ENCODE measurements at regions not wholly inside any gene's neighbourhood (a gene's known extent, or its start where the extent isn't known, plus 50 kb on each side); places are given as distances from the start of the nearest gene placed in this dataset.

GRCh38 chr3:31312400-31312799 is 220.3 kb upstream of the STT3B start:
- Histone ChIP-seq H3K9ac (replicated peaks; ENCODE audit: extremely low read depth, insufficient read depth, low read length) (no peak overlapping the region), H3K9me1 (replicated peaks; ENCODE audit: control insufficient read depth, extremely low read depth, insufficient read depth, low read length) (no peaks in the 10 kb centered on the region), H3K4me3 (replicated peaks in 1 of 3; ENCODE audit: insufficient read depth in 1 of 3, low read depth in 1 of 3, low read length in 3 of 3) (no peak overlapping the region), H3K27ac (ENCODE audit: insufficient read depth, low read depth, low read length) (no peak overlapping the region), H2AFZ (ENCODE audit: low read depth, low read length) (no peak overlapping the region), H3K4me2 (ENCODE audit: insufficient read depth, low read length) (no peak overlapping the region), H3K79me2 (ENCODE audit: control insufficient read depth, insufficient read depth, low read length) (no peaks in the 10 kb centered on the region), H3K4me1 (ENCODE audit: control insufficient read depth, extremely low read depth, insufficient read depth, low read length) (no peaks in the 10 kb centered on the region), H4K20me1 (replicated peaks; ENCODE audit: control insufficient read depth, extremely low read depth, insufficient read depth, low read length) (no peaks in the 10 kb centered on the region), H3K36me3 (ENCODE audit: control insufficient read depth in 2 of 2, extremely low read depth in 1 of 2, insufficient read depth in 2 of 2, low read length in 2 of 2) (no peaks in the 10 kb centered on the region), H3K9me3 (replicated peaks; ENCODE audit: control insufficient read depth, insufficient read depth, low read length) (no peaks in the 10 kb centered on the region), H3K27me3 (ENCODE audit: control insufficient read depth in 2 of 2, insufficient read depth in 2 of 2, low read length in 2 of 2) (no peaks in the 10 kb centered on the region)
- ChIA-PET POLR2A (no interaction called here), CTCF (interaction anchor here (0.6 kb wide), 1 partner anchor 83 kb away, joined by 3 read pairs; no protein-coding TSS in a partner anchor)
- no TSS peak for BruUV-seq (replicated peaks)
- no peak for FAIRE-seq
- no peak for TF ChIP-seq EZH2 (IDR thresholded peaks at IDR 0.05; ENCODE audit: borderline replicate concordance, low read depth, low read length, severe bottlenecking)
- no peak for TF ChIP-seq POLR2AphosphoS5 (IDR thresholded peaks at IDR 0.05; ENCODE audit: insufficient read depth, low read depth, low read length)
- TF ChIP-seq FOS (IDR thresholded peaks at IDR 0.05; ENCODE audit: borderline replicate concordance, insufficient read depth, low read length), result no peak
- TF ChIP-seq MYC (IDR thresholded peaks at IDR 0.05; ENCODE audit: low read depth, low read length), result no peak
- no peak for TF ChIP-seq MAX (IDR thresholded peaks at IDR 0.05; ENCODE audit: insufficient read depth, insufficient read length)
- no peak for TF ChIP-seq CTCF (IDR thresholded peaks at IDR 0.05; ENCODE audit: extremely low read depth in 1 of 2, insufficient read depth in 1 of 2, low read depth in 1 of 2, low read length in 2 of 2)
- no peak for TF ChIP-seq GATA2 (IDR thresholded peaks at IDR 0.05; ENCODE audit: insufficient read depth, insufficient read length, low read depth, low read length)
- TF ChIP-seq POLR2A (IDR thresholded peaks at IDR 0.05; ENCODE audit: low read depth, low read length), result no peak
- no peak for TF ChIP-seq JUN (IDR thresholded peaks at IDR 0.05; ENCODE audit: borderline replicate concordance, insufficient read depth, insufficient read length, low read depth)
- intact Hi-C loops (cut with micrococcal nuclease), result no loop called here
- no peak for DNase-seq (ENCODE audit: low read depth, low spot score)
- dilution Hi-C loops (cut with MboI; ENCODE audit: extremely low pct_ligation_motif_present, low sequenced_read_pairs), result no loop called here

Data from endothelial cell of umbilical vein (primary cell).